K562 (cell line): ENCODE measurements at regions not wholly inside any gene's neighbourhood (a gene's known extent, or its start where the extent isn't known, plus 50 kb on each side); places are given as distances from the start of the nearest gene placed in this dataset.

Source experiments
- ATAC-seq: fragments of 200-7000 bp; cut with Tn5 transposase; 3 replicates; pipeline ENCODE4 v1.9.1; 2020; ENCODE audit warnings: moderate library complexity
- BruUV-seq: library from RNA; stranded (reverse); fragments of 400-500 nt; replicated peaks from 2 replicates; lab custom pipeline; 2021; lab: Mats Ljungman, UMichigan
- CTCF ChIA-PET: fragments of 300-600 bp; formaldehyde crosslinking; extraction: SDS; loops from one replicate; lab custom pipeline; 2021; ENCODE audit warnings: low intra/inter-chr PET ratio; lab: Yijun Ruan, JAX
- POLR2A ChIA-PET: fragments of 300-600, 350-650 bp; sonication (Branson Sonifier 250); formaldehyde crosslinking; extraction: SDS; loops from one replicate; lab custom pipeline; 2021; ENCODE audit warnings: antibody characterized with exemption, inconsistent platforms; lab: Yijun Ruan, JAX
- DNase-seq, 4 experiments: peaks; one replicate each; pipeline versions ENCODE4 v3.0.0 to v3.0.0-alpha.2; 2011 to 2018; ENCODE audit warnings: low spot score in 3 of 4, mixed read lengths in 3 of 4; ENCODE audit errors: extremely low read depth in 1 of 4
- FAIRE-seq: peaks from 2 replicates; lab custom pipeline; 2011; peaks lifted over from hg19 to GRCh38; lab: Jason Lieb, UNC
- H2AFZ ChIP-seq: 2 replicates; pipeline ENCODE4 v1.6.0; 2011; ENCODE audit warnings: low read depth, low read length, control low read depth, inconsistent platforms
- H3K27ac ChIP-seq: fragments of 200-600 bp; 3 replicates; pipeline ENCODE4 v1.8.0; 2011; ENCODE audit warnings: low read depth, mild to moderate bottlenecking, control low read depth, inconsistent platforms, low read length, moderate library complexity, mixed read lengths; ENCODE audit errors: extremely low read depth
- H3K27me3 ChIP-seq, 2 experiments: fragments of 300-600 bp in 1 of 2; 2 replicates in 1 of 2; 3 replicates in 1 of 2; pipeline versions ENCODE4 v1.6.0 to v1.8.0; 2011; ENCODE audit warnings: inconsistent platforms in 2 of 2, low read length in 2 of 2, mild to moderate bottlenecking in 1 of 2, mixed read lengths in 1 of 2, moderate library complexity in 1 of 2; ENCODE audit not compliant: control insufficient read depth in 2 of 2, insufficient read depth in 2 of 2
- H3K36me3 ChIP-seq: fragments of 300-600 bp; 3 replicates; pipeline ENCODE4 v1.8.0; 2011; ENCODE audit warnings: mild to moderate bottlenecking, low read length, inconsistent platforms; ENCODE audit not compliant: control insufficient read depth, insufficient read depth
- H3K4me1 ChIP-seq, 2 experiments: fragments of 200-600 bp in 1 of 2; replicated peaks in 1 of 2; 2 replicates in 1 of 2; 3 replicates in 1 of 2; pipeline versions ENCODE4 v1.5.1 to v1.8.0; 2011; ENCODE audit warnings: inconsistent platforms in 2 of 2, low read length in 2 of 2, mild to moderate bottlenecking in 1 of 2, mixed read lengths in 1 of 2, moderate library complexity in 1 of 2; ENCODE audit not compliant: control insufficient read depth in 2 of 2, insufficient read depth in 2 of 2
- H3K4me2 ChIP-seq: 2 replicates; pipeline ENCODE4 v1.6.1; 2011; ENCODE audit warnings: low read length, control low read depth, inconsistent platforms, mixed read lengths; ENCODE audit not compliant: insufficient read depth
- H3K4me3 ChIP-seq: fragments of 200-600 bp; sonication (generic), shearing (Covaris generic); 2 replicates; pipeline ENCODE4 v1.5.1; 2016; ENCODE audit warnings: control low read depth, inconsistent platforms
- H3K79me2 ChIP-seq: fragments of 200-600 bp; 3 replicates; pipeline ENCODE4 v1.8.0; 2011; ENCODE audit warnings: low read length, inconsistent platforms; ENCODE audit not compliant: control insufficient read depth, insufficient read depth
- H3K9ac ChIP-seq, 2 experiments: 2 replicates each; pipeline versions ENCODE4 v1.6.0 to v1.6.1; 2011; ENCODE audit warnings: low read depth in 2 of 2, low read length in 2 of 2, control low read depth in 1 of 2, inconsistent platforms in 1 of 2, mild to moderate bottlenecking in 1 of 2, mixed read lengths in 1 of 2; ENCODE audit not compliant: insufficient read depth in 1 of 2
- H3K9me1 ChIP-seq: one replicate; pipeline ENCODE4 v1.6.0; 2011; ENCODE audit warnings: inconsistent platforms, mild to moderate bottlenecking, low read length, moderate library complexity; ENCODE audit not compliant: control insufficient read depth, insufficient read depth
- H3K9me3 ChIP-seq: replicated peaks from 2 replicates; pipeline ENCODE4 v1.5.1; 2011; ENCODE audit warnings: low read depth, low read length, inconsistent platforms; ENCODE audit not compliant: control insufficient read depth, insufficient read depth
- H4K20me1 ChIP-seq: replicated peaks from 2 replicates; pipeline ENCODE4 v1.6.1; 2011; ENCODE audit warnings: low read length, inconsistent platforms, mixed read lengths; ENCODE audit not compliant: control insufficient read depth, insufficient read depth
- PHF8 ChIP-seq: fragments of 200-600 bp; sonication (generic); IDR thresholded peaks from 2 replicates; pipeline ENCODE4 v1.6.1; 2012; ENCODE audit warnings: mixed run types, mild to moderate bottlenecking, inconsistent platforms, low read length, moderate library complexity, borderline replicate concordance
- SREBF2 ChIP-seq: sonication (generic); formaldehyde crosslinking; IDR thresholded peaks from 2 replicates; pipeline ENCODE4 v1.4.0; 2020; ENCODE audit warnings: mild to moderate bottlenecking, missing genetic modification reagents
- TCF15 ChIP-seq: fragments of 250-450 bp; sonication (Bioruptor Pico); IDR thresholded peaks from 2 replicates; pipeline ENCODE4 v1.8.0; 2022; ENCODE audit warnings: moderate library complexity, mild to moderate bottlenecking, inconsistent platforms
- ZNF384 ChIP-seq: IDR thresholded peaks from 2 replicates; pipeline ENCODE4 v1.6.1; 2012; ENCODE audit warnings: low read depth, low read length, improper control_type of control experiment
- WGBS: fragments of 100-300 bp; shearing (Covaris generic); methylation state at CpG from one replicate; pipeline ENCODE4 v1.1.6; 2016; ENCODE audit warnings: low coverage, mixed read lengths; ENCODE audit not compliant: insufficient coverage; ENCODE audit errors: missing lambda C conversion rate; 5-methylcytosine and 5-hydroxymethylcytosine counted together
- in situ Hi-C: fragments of 300-500 bp; cut with MboI; formaldehyde crosslinking; loops from 4 replicates; pipeline ENCODE4 v1.15.0; 2018; ENCODE audit warnings: inconsistent platforms, mixed read lengths
- intact Hi-C: fragments of 100-400 bp; cut with micrococcal nuclease; formaldehyde crosslinking; loops from 2 replicates; pipeline ENCODE4 v1.14.2; 2022
- TF ChIP-seq, protein P1 (sequence below): fragments of 450-650 bp; IDR thresholded peaks from 2 replicates; pipeline ENCODE4 v1.6.1; 2016; ENCODE audit warnings: borderline replicate concordance

DNA sequence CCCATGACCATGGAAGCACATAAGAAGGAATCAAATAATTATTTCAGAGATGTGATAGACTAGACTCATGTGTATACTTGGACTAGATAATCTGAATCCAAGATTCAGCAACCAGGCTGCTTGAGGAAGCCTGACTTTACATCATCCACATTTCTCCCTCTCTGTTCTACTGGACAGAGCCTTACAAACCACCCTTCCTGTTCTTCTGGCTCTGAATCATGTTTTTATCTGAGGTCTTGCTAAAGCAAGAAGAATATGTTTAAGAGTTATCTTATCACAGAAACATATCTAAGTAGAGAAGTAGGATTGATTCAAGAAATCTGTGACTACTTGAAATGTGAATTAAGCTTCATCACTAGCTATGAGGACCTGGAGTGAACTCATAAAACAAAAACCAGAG is 71.1 kb upstream of the SLC24A5 start:
- intact Hi-C loops (no loop called here), in situ Hi-C loops (no loop called here)
- DNase-seq (no peak), FAIRE-seq (no peak), ATAC-seq (no peak)
- Histone ChIP-seq H4K20me1 (no peaks in the 10 kb centered on the region), H3K9me1 (no peaks in the 10 kb centered on the region), H3K4me1 (no peaks in the 10 kb centered on the region), H3K36me3 (no peaks in the 10 kb centered on the region), H3K79me2 (no peaks in the 10 kb centered on the region), H2AFZ (no peak overlapping the region), H3K9me3 (no peaks in the 10 kb centered on the region), H3K4me2 (no peak overlapping the region), H3K4me3 (no peak overlapping the region), H3K9ac (no peak overlapping the region), H3K27ac (no peak overlapping the region), H3K27me3 (no peaks in the 10 kb centered on the region)
- no peak for TF ChIP-seq PHF8
- TF ChIP-seq, protein P1, sequence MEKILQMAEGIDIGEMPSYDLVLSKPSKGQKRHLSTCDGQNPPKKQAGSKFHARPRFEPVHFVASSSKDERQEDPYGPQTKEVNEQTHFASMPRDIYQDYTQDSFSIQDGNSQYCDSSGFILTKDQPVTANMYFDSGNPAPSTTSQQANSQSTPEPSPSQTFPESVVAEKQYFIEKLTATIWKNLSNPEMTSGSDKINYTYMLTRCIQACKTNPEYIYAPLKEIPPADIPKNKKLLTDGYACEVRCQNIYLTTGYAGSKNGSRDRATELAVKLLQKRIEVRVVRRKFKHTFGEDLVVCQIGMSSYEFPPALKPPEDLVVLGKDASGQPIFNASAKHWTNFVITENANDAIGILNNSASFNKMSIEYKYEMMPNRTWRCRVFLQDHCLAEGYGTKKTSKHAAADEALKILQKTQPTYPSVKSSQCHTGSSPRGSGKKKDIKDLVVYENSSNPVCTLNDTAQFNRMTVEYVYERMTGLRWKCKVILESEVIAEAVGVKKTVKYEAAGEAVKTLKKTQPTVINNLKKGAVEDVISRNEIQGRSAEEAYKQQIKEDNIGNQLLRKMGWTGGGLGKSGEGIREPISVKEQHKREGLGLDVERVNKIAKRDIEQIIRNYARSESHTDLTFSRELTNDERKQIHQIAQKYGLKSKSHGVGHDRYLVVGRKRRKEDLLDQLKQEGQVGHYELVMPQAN = no peak
- ChIA-PET POLR2A (no interaction called here), CTCF (no interaction called here)
- BruUV-seq = no TSS peak

- no peak for DNase-seq
- ATAC-seq = no peak
- intact Hi-C loops (no loop called here), in situ Hi-C loops (no loop called here)
- FAIRE-seq = no peak
- no peak overlapping the region for H3K4me2 ChIP-seq
- H3K27ac ChIP-seq = no peak overlapping the region
- no peaks in the 10 kb centered on the region for H3K9me1 ChIP-seq
- no peaks in the 10 kb centered on the region for H3K27me3 ChIP-seq
- no peaks in the 10 kb centered on the region for H3K9me3 ChIP-seq
- H2AFZ ChIP-seq = no peak overlapping the region
- ChIA-PET CTCF (no interaction called here), POLR2A (no interaction called here)
- H4K20me1 ChIP-seq = no peaks in the 10 kb centered on the region
- H3K79me2 ChIP-seq = no peaks in the 10 kb centered on the region
- BruUV-seq = no TSS peak
- no peak overlapping the region for H3K9ac ChIP-seq
- H3K36me3 ChIP-seq = no peaks in the 10 kb centered on the region
- H3K4me1 ChIP-seq = no peaks in the 10 kb centered on the region
- WGBS = 0% methylated on average over 2 of the region's 2 CpGs
- no peak overlapping the region for H3K4me3 ChIP-seq
- no peak for TF ChIP-seq TCF15
- no peak for TF ChIP-seq ZNF384
- no peak for TF ChIP-seq SREBF2 (CRISPR knock-in tag)
These were observed 67.8 kb upstream of the SLC24A5 start for GRCh38 chr15:48052946-48053345.
